OCI-LY7 (cell line): ENCODE measurements at regions not wholly inside any gene's neighbourhood (a gene's known extent, or its start where the extent isn't known, plus 50 kb on each side); places are given as distances from the start of the nearest gene placed in this dataset.

Source experiments
- BruUV-seq: library from RNA; stranded (reverse); fragments of 400-500 nt; replicated peaks from 2 replicates; lab custom pipeline; 2021; lab: Mats Ljungman, UMichigan
- CTCF ChIA-PET: fragments of 300-600 bp; sonication (Branson Sonifier 250); formaldehyde crosslinking; loops from one replicate; lab custom pipeline; 2022; ENCODE audit warnings: antibody characterized with exemption; ENCODE audit not compliant: unreplicated experiment; lab: Charles Lee
- POLR2A ChIA-PET: fragments of 300-600 bp; sonication (Branson Sonifier 250); formaldehyde crosslinking; loops from one replicate; lab custom pipeline; 2022; ENCODE audit warnings: antibody characterized with exemption; lab: Charles Lee
- DNase-seq: peaks from one replicate; pipeline ENCODE4 v3.0.0-alpha.2; 2015; ENCODE audit warnings: low spot score
- H2AFZ ChIP-seq: fragments of 200-600 bp; sonication (generic), shearing (Covaris generic); 2 replicates; pipeline ENCODE4 v1.6.1; 2014; ENCODE audit warnings: mild to moderate bottlenecking, antibody characterized with exemption, low read length, moderate library complexity
- H3K27ac ChIP-seq: fragments of 200-600 bp; sonication (generic); 2 replicates; pipeline ENCODE4 v1.5.1; 2014; ENCODE audit warnings: mixed run types, low read depth, mild to moderate bottlenecking, moderate library complexity, low read length, inconsistent platforms; ENCODE audit not compliant: poor library complexity, severe bottlenecking
- H3K36me3 ChIP-seq: fragments of 200-600 bp; sonication (generic); 2 replicates; pipeline ENCODE4 v1.6.1; 2014; ENCODE audit warnings: mild to moderate bottlenecking, antibody characterized with exemption, low read length, moderate library complexity, mixed read lengths; ENCODE audit not compliant: insufficient read depth
- H3K4me1 ChIP-seq: fragments of 200-600 bp; sonication (generic); 2 replicates; pipeline ENCODE4 v1.5.1; 2014; ENCODE audit warnings: mild to moderate bottlenecking, low read length; ENCODE audit not compliant: insufficient read depth, poor library complexity, severe bottlenecking
- H3K4me2 ChIP-seq: fragments of 200-600 bp; sonication (generic); 2 replicates; pipeline ENCODE4 v1.6.1; 2014; ENCODE audit warnings: mild to moderate bottlenecking, low read length
- H3K4me3 ChIP-seq: fragments of 200-600 bp; sonication (generic); 2 replicates; pipeline ENCODE4 v1.5.1; 2014; ENCODE audit warnings: mild to moderate bottlenecking, low read depth, low read length; ENCODE audit not compliant: poor library complexity, severe bottlenecking
- H3K79me2 ChIP-seq: fragments of 200-600 bp; sonication (generic); 2 replicates; pipeline ENCODE4 v1.6.1; 2016; ENCODE audit warnings: low read depth, mild to moderate bottlenecking, low read length, moderate library complexity, mixed read lengths; ENCODE audit not compliant: insufficient read depth
- H3K9me2 ChIP-seq: fragments of 200-600 bp; sonication (generic); 2 replicates; pipeline ENCODE4 v1.6.1; 2016; ENCODE audit warnings: mild to moderate bottlenecking, low read length, mixed read lengths; ENCODE audit not compliant: insufficient read depth
- H3K9me3 ChIP-seq: fragments of 200-600 bp; sonication (generic); 2 replicates; pipeline ENCODE4 v1.6.1; 2014; ENCODE audit warnings: mild to moderate bottlenecking, mixed run types, low read length, mixed read lengths
- H4K20me1 ChIP-seq: fragments of 200-600 bp; sonication (generic); 2 replicates; pipeline ENCODE4 v1.6.1; 2014; ENCODE audit warnings: mild to moderate bottlenecking, antibody characterized with exemption, low read length, moderate library complexity, mixed read lengths; ENCODE audit not compliant: insufficient read depth
- EZH2phosphoT487 ChIP-seq: fragments of 200-600 bp; sonication (generic); IDR thresholded peaks from 2 replicates; pipeline ENCODE4 v1.6.1; 2018; ENCODE audit warnings: low read depth, borderline replicate concordance, mild to moderate bottlenecking, mixed run types, antibody characterized with exemption, low read length, moderate library complexity, mixed read lengths
- intact Hi-C: fragments of 100-400 bp; cut with micrococcal nuclease; formaldehyde crosslinking; loops from one replicate; pipeline ENCODE4 v1.10.0; 2022; ENCODE audit not compliant: unreplicated experiment
- TF ChIP-seq, protein P1 (sequence below): fragments of 200-600 bp; sonication (generic); conservative IDR thresholded peaks from 2 replicates; pipeline ENCODE4 v1.5.1; 2014; ENCODE audit warnings: mild to moderate bottlenecking, antibody characterized with exemption, low read length, moderate library complexity, mixed read lengths

GRCh38 chr10:123606955-123607354 lies 59.2 kb upstream of the GPR26 start:
- H3K4me1 ChIP-seq = no peaks in the 10 kb centered on the region
- intact Hi-C loops = no loop called here
- POLR2A ChIA-PET = no interaction called here
- no peak overlapping the region for H2AFZ ChIP-seq
- H3K9me3 ChIP-seq = no peaks in the 10 kb centered on the region
- no peaks in the 10 kb centered on the region for H4K20me1 ChIP-seq
- BruUV-seq = no TSS peak
- H3K4me3 ChIP-seq = no peak overlapping the region
- no peaks in the 10 kb centered on the region for H3K36me3 ChIP-seq
- CTCF ChIA-PET = no interaction called here
- no peak overlapping the region for H3K4me2 ChIP-seq
- TF ChIP-seq, protein P1, sequence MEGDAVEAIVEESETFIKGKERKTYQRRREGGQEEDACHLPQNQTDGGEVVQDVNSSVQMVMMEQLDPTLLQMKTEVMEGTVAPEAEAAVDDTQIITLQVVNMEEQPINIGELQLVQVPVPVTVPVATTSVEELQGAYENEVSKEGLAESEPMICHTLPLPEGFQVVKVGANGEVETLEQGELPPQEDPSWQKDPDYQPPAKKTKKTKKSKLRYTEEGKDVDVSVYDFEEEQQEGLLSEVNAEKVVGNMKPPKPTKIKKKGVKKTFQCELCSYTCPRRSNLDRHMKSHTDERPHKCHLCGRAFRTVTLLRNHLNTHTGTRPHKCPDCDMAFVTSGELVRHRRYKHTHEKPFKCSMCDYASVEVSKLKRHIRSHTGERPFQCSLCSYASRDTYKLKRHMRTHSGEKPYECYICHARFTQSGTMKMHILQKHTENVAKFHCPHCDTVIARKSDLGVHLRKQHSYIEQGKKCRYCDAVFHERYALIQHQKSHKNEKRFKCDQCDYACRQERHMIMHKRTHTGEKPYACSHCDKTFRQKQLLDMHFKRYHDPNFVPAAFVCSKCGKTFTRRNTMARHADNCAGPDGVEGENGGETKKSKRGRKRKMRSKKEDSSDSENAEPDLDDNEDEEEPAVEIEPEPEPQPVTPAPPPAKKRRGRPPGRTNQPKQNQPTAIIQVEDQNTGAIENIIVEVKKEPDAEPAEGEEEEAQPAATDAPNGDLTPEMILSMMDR = no peak
- TF ChIP-seq EZH2phosphoT487 = no peak
- H3K27ac ChIP-seq = no peak overlapping the region
- H3K79me2 ChIP-seq = no peaks in the 10 kb centered on the region
- no peak for DNase-seq
- H3K9me2 ChIP-seq = no peaks in the 10 kb centered on the region

GRCh38 chr10:123607386-123607785 lies 58.8 kb upstream of the GPR26 start:
- TF ChIP-seq, protein P1 = no peak
- no peak for TF ChIP-seq EZH2phosphoT487
- BruUV-seq = no TSS peak
- CTCF ChIA-PET = no interaction called here

GRCh38 chr10:123608047-123608446 lies 58.1 kb upstream of the GPR26 start:
- no peaks in the 10 kb centered on the region for H4K20me1 ChIP-seq
- CTCF ChIA-PET = no interaction called here
- no peaks in the 10 kb centered on the region for H3K79me2 ChIP-seq
- no peaks in the 10 kb centered on the region for H3K9me3 ChIP-seq
- no peak overlapping the region for H2AFZ ChIP-seq
- H3K4me1 ChIP-seq = no peaks in the 10 kb centered on the region
- H3K27ac ChIP-seq = no peak overlapping the region
- H3K36me3 ChIP-seq = no peaks in the 10 kb centered on the region
- DNase-seq = no peak
- H3K4me2 ChIP-seq = no peak overlapping the region
- TF ChIP-seq, protein P1 = no peak
- TF ChIP-seq EZH2phosphoT487 = no peak
- no peaks in the 10 kb centered on the region for H3K9me2 ChIP-seq
- BruUV-seq = no TSS peak
- intact Hi-C loops = no loop called here
- POLR2A ChIA-PET = interaction anchor here (0.7 kb wide), 1 partner anchor 20 kb away, joined by 3 read pairs; no protein-coding TSS in a partner anchor
- no peak overlapping the region for H3K4me3 ChIP-seq

More at GRCh38 chr10:123607386-123607785, 58.8 kb upstream of the GPR26 start:
- Histone ChIP-seq H3K27ac (no peak overlapping the region), H4K20me1 (no peaks in the 10 kb centered on the region), H3K36me3 (no peaks in the 10 kb centered on the region), H3K79me2 (no peaks in the 10 kb centered on the region), H3K4me2 (no peak overlapping the region), H3K4me1 (no peaks in the 10 kb centered on the region), H2AFZ (no peak overlapping the region), H3K9me2 (no peaks in the 10 kb centered on the region), H3K4me3 (no peak overlapping the region), H3K9me3 (no peaks in the 10 kb centered on the region)
- POLR2A ChIA-PET = interaction anchor here (0.7 kb wide), 1 partner anchor 20 kb away, joined by 3 read pairs; no protein-coding TSS in a partner anchor
- no peak for DNase-seq
- intact Hi-C loops = no loop called here
